ENCODE measurements at regions not wholly inside any gene's neighbourhood (a gene's known extent, or its start where the extent isn't known, plus 50 kb on each side); places are given as distances from the start of the nearest gene placed in this dataset.

DNA sequence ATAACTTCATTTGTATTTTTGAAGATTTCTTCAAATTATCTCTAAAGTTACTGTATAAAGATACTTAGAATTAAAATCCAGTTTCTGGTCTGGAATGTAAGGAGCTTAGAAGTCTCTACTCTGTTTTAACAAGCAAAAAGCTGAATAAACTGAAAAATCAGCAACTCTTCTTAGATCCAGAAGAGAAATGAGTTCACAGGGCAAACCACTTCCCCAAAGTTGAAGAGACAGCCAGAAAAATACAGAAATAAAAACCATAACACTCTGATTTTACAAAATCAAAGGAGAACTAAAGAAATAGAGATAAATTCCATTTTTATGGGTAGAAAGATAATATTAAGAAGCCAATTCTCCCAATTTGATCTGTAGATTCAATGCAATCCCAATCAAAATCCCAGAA, 1166.8 kb downstream of the ADGRL3 start:
- TF ChIP-seq, protein P1, sequence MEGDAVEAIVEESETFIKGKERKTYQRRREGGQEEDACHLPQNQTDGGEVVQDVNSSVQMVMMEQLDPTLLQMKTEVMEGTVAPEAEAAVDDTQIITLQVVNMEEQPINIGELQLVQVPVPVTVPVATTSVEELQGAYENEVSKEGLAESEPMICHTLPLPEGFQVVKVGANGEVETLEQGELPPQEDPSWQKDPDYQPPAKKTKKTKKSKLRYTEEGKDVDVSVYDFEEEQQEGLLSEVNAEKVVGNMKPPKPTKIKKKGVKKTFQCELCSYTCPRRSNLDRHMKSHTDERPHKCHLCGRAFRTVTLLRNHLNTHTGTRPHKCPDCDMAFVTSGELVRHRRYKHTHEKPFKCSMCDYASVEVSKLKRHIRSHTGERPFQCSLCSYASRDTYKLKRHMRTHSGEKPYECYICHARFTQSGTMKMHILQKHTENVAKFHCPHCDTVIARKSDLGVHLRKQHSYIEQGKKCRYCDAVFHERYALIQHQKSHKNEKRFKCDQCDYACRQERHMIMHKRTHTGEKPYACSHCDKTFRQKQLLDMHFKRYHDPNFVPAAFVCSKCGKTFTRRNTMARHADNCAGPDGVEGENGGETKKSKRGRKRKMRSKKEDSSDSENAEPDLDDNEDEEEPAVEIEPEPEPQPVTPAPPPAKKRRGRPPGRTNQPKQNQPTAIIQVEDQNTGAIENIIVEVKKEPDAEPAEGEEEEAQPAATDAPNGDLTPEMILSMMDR (IDR thresholded peaks at IDR 0.05) = no peak
- TF ChIP-seq POLR2A (IDR thresholded peaks at IDR 0.05) = no peak

Measured in testis (tissue), 2 donors.